Dermis microvascular lymphatic vessel endothelial cell (primary cell): ENCODE measurements at regions not wholly inside any gene's neighbourhood (a gene's known extent, or its start where the extent isn't known, plus 50 kb on each side); places are given as distances from the start of the nearest gene placed in this dataset.

Experiments used
- DNase-seq, 2 donors: peaks; one replicate each; pipeline versions ENCODE4 v3.0.0 to v3.0.0-alpha.2; 2010; ENCODE audit warnings: low read depth in 2 of 2

DNA sequence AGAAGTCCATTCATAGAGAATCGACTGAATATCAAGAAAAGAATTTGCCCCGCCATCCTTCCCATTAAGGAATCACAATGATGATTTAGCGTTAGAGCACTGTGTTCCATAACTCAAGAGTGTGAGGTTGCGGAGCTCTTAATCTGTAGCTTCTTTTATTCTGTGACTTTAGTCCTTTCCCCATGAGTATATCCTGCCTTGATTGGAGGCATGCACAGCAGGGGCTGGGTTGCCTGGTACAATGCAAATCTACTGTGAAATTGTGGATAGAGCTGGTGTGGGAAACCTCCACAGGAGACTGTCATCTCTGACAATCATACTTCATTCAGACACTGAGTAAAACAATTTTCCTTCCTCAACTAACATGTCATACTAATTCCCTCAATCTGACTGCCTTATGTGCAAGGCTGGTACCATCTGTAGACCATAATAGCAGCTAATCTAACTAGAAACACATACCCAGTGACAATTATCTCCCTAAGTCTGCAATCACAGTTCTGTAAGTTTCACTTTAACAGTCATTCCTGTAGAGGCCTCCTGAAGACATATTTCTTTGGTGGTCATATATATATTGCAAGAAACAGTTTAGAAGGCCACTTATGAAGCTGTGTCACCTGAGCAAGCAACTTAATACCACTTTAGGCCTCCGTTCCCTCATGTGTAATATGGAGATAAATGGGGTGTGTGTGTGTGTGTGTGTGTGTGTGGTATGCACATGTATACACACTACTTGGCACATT, 355.2 kb upstream of the FAM241A start:
- no peak for DNase-seq

DNA sequence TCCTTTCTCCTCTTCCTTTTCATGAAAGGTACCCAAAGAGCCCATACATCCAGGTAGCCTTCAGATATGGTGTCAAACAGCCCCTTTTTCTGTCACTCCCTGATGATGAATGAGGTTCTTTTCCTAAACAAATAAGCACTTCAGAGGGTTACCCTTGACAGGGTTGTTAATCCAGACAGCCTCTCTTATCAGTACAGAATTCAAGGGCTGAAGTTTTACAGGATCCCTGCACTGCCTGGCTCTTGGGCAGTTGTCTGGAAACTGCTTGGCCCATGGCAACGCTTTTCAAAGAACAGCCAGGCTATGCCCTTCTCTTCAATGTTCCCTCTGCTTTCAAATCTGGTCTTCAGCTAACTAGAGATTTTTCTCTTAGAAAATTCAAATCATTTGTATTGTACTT, 352.6 kb upstream of the FAM241A start:
- DNase-seq = no peak

DNA sequence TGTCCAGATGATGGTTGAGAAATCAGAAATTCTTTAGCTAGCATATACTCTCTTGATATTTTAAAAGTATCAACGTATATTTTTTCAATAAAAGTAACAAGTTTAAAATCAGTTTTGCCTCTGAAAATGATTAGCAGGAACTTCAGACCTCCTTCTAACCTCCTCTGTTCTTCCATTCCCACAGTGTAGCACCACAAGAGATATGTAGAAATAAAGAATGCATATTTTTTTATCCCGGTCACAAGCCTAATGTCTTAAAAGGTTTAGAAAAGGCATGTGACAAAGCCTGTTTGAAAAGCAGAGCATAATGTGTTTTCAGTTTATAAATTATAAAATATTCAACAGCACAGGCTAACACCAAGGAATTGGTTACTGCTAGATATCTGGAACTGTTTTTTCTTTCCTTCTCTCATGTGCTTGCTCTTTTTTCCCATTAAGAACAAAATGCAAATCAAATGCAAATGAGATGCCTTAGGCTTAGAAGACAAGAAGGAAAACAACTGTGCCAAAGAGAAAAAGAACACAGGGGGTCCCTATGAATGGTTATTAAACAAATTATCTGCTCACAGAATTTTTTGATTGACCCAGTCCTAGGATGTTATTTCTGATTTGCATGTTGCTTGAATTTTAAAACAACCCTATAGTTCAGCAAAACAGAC, 351.7 kb upstream of the FAM241A start:
- no peak for DNase-seq

DNA sequence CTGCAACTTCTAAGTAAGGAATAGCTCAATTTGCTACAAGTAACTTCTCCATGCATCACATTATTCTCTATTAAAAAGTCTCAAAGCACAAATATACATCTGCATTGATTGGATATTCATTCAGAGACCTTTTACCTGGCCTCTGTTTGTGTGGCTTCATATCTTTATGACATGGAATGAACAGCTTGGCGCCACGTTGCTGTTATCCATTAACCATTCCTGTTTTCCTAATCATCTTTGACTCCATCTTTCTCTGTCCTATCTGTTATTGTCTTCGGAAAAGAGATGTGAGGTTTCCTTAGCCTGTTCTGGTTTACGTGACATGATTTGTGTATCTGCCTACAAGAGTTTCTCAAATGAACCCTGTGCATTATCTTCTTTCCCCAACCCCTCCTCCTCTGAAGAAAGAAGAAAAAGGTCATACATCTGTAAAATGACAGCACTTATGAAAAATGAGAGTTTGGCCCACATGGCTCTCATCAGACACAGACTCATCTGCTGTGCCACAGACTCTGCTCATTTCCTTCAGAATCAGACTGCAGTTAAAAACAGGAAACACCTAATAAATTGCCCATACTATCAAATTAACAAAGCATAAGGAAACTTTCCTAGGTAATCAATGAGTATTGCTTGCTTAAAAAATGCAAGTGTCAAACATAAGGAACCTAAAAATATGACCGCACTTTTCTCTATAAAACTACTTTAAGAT, 347.6 kb upstream of the FAM241A start:
- no peak for DNase-seq

DNA sequence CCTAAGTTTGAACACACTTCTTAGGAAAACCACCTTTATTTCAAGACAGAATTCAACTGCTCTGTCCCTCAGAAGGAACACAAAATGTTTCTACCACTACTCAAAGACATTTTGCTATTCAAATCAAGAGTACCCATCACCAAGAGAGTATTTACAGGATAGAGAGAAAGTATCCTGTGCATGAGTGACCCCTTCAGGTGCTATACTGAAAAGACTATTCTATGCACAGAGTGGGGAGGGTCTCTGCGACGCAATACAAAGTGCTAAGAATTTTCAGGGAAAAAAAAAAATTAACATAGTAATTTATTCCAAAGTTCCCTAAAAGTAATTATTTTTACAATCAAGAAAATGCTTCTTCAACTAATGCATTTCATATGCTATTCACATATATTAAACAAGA, 346.4 kb upstream of the FAM241A start:
- DNase-seq = no peak

DNA sequence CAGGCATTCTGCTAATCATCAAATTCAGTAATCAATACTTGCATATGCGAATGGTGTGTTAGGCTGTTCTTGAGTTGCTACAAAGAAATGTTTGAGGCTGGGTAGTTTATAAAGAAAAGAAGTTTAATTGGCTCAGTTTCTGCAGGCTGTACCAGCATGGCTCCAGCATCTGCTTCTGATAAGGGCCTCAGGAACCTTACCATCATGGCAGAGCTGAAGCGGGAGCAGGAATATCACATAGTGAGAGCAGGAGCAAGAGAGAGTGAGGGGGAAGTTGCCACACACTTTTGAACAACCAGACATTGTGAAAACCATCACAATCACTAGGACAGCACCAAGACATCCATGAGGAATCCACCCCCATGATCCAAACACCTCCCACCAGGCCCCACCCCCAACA, 344.7 kb upstream of the FAM241A start:
- no peak for DNase-seq

DNA sequence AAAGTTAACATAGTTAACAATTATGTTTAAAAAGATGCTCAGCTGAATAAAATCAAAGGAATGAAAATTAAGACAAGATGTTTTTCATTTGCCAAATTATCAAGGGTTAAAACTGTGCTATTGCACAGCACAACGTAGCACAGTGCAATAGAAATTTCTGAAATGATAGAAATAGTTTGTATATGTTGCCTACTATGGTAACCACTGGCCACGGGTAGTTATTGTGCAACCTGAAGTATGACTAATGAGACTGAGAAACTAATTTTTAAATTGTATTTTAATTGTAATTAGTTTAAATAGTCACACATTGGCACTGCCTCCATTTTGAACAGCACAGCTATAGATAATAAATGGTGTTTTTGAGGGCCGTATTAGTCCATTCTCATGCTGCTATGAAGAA, 343.1 kb upstream of the FAM241A start:
- DNase-seq = no peak

DNA sequence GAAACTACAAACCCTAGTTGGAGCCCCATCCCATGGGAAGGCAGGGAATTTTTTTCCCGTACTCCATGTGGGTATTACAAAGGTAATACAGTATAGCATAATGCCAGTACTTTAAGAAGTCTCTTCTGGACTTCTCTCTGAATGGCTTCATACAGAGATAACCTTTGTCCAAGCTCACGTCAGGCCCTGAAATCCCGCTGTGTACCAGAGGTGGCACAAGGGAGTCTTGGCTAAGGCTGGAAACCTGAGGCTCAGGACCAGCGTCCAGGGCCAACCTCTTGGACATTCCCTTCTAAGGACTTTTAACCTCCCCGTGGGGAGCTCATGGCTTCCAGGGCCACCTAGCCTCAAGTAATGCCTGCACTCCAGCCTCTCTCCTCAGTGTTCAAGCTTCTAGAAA, 338.9 kb upstream of the FAM241A start:
- no peak for DNase-seq

DNA sequence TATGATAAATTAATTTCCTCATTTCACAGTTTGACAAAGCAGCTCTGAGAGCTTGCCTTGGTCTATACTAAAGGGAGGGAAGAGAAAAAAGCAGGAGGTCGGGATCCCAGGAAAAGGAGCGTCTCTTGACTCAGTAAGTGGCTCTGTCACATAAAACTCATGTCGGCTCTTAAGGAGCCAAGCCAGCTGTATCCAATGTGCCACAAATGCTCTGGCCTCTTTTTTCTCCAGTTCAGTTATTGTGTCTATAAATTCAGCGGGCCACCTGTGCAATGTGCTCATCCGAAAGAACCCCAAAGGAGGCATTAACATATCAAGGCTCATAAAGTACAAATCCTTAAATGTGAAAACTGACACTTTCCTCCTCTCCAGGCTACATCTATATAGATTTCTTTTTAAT, 337.7 kb upstream of the FAM241A start:
- DNase-seq = no peak

DNA sequence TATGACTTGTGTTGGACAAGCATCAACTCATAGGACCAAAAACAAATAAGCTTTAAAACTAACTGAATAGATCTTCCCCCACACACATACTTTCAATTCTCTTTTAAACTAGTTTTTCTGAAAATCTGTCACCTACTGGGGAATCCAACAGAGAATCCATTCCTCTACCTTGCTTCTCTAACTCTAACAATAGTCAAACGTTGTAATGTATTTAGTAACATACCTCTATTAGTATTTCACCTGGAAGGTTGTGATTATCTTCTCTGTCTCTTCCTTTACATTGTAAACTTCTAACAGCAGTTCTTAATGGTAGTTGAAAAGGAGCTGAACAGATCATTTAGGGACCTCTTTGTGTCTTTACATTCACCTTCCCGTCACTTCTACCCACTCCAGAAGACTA, 337.1 kb upstream of the FAM241A start:
- no peak for DNase-seq

DNA sequence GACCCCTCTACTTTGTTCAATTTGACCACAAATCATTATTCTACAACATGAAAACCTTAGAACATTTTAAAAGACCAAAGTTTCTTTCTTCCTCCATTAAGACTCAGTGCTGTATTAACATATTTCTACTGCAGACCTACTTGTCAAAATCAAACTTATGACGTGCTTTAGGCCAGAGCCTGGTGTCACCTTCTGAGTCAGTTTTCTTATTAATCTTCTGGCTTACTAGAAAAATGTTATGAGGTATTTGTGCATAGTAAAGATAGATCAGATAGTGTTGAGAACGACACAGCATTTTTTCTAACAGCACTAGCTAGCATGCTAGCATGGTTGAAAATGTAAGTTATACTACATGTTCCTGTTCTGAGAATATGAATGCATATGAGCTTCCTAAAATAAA, 333.6 kb upstream of the FAM241A start:
- no peak for DNase-seq

DNA sequence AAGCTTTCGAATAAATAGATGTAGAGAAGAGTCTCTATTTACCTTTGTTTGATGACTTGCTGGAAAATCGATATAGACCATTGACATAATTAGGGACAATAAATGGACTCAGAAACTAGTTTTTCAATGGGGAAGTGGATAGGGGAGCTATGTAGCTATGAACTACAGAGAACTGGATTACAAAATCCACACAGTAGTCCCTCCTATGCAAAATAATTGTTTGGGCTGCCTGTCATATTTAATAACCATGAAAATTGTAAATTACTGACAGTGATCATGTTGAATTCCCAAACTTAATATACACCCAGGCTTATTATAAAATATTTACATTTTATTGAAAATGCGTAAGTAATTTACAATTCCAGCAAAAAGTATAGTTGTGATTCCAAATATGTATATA, 333.1 kb upstream of the FAM241A start:
- no peak for DNase-seq

DNA sequence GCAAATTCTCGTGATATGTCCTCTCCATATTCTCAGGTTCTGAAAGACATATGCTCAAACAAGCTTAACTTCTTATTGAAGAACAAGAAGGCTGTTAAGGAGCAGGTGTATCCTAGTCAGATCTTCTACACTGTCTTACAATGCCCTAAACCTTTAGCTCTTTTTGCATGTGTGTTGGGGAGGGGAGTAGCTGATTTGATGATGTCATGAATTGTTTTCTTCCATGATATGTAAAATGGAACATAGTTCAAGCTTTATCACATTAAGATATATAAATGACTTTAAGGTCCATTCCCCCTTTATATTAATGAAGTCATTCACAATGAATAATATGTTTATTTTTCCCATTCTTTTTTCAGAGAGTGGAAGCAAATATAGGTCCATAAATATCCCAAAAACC, 332.5 kb upstream of the FAM241A start:
- no peak for DNase-seq

DNA sequence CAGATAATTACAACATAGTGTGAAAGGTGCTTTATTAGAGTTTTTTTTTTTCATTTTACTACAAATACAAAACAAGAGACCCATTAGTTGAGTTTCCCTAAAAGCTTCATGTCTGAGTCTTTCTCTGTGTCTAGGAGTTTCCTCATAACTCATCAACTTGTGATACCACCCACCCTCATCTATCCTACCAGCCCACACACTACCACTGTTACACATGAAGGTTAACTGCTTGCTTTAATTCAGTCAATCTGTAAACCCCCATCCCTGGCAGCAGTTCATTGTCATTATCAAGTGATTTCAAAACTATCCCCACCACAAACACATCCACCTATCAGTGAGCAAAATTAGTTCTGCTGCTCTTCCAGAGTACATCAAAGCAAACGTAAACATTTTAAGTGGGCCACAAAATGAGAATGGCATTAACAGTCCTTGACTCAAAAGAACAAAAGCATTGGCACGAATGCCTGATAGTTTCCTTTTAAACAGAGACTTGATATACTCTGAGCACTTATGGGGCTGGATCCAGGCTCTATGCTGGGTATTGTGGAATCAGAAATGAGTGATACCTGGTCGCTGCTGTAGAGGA, 331.6 kb upstream of the FAM241A start:
- no peak for DNase-seq

DNA sequence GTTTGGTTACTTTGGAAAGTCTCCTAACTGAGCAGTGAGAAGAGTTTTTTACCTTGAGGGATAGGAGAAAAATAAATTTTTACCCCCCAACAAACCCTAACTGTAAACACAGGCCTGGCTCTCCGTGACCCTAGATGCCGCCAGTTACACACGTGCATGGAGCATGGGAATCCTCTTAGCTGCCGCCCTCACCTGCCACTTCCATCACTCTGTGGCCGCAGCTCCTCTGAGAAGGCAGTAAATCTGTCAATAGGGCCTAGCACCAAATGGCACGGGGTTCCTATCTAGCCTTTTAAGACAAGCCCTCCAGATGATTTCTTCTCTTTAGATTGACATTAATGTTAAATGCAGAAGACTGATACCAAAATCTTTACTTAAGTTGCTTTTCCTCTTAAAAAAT, 330.3 kb upstream of the FAM241A start:
- DNase-seq = no peak

DNA sequence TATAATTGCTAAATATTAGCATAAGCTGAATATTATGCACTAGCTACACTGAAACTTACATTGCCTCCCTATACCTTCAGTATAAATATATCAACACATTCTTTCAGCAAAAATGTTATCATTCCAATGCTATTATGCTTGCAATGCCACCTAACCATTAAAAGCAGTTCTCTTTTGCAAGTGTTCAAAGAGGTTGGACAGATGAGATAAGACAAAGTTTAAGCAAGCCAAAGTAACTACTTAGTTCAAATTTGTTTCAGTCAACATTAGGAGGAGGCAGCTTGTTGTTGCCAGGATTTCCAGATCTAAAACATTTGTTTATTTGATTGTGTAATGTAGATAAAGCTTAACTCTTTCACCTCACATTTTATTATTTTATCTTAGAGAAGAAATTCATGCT, 323.9 kb upstream of the FAM241A start:
- no peak for DNase-seq

DNA sequence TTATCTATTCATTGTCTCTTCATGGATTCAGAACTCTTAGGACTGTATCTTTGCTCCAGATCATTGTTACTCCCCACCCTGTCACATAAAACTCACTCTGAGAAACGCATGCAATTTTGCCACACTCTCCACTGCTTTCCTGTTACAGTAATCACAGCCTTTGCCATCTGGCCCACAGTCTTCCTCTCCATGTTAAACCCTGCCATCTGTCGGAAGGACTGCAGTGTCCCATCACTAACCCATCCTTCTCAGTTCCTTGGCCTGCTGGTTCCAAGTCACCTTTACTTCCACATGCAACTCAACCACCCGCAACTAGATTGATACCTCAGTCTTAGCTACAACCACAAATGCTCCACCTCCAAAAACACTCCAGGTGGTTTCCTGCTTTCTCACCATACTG, 308.7 kb upstream of the FAM241A start:
- DNase-seq = no peak

DNA sequence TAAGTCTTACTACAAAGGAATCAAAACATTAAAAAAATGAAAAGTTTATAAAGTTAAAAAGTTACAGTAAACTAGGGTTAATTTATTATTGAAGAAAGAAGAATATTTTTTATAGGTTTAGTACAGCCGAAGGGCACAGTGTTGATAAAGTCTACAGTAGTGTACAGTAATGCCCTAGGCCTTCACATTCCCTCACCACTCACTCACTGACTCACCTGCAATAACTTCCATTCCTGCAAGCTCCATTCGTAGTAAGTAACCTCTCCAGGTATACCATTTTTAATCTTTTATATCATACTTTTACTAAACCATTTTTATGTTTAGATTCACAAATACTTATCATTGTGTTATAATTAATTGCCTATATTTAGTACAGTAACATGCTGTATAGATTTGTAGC, 307.5 kb upstream of the FAM241A start:
- no peak for DNase-seq

DNA sequence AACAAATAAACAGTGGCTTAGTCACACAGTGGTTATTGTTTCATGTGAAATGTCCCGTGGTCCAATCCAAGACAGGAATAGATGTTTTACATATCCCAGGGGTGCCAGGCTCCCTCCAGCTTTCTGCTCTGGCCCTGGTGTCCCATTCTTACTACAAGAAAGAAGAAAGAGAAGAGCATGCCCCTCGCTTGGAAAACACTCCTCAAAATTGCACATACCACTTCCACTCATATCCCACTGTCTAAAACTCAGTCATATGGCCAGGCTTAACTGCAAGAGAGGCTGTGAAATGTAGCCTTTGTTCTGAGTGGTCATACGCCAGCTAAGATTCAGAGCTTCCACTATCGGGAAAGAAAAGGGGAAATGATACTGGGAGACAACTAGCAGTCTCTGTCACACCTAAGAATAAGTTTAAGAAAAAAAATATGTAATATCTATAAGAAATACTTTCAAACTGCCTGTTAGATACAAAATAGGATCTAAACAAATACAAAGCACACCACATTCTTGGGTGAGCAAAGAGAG, 306.8 kb upstream of the FAM241A start:
- no peak for DNase-seq

DNA sequence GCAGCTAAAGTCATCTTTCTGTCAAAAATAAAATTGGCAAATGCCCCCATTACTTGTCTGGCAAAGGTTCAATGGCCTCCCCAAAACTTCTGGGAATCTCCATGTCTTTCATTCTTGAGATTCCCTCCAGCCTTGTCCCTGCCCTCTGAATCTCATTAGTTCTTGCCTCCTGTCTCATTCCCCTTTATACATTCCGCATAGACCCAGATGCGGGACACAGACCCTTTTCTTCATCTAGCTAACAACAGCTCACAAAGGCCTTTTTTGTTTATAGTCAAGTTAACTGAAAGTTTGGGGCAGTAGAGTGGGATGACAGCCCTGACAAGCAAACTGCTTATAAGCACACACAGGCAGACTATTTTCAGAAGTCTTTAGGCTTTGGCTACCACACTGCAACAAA, 306.1 kb upstream of the FAM241A start:
- DNase-seq = no peak

DNA sequence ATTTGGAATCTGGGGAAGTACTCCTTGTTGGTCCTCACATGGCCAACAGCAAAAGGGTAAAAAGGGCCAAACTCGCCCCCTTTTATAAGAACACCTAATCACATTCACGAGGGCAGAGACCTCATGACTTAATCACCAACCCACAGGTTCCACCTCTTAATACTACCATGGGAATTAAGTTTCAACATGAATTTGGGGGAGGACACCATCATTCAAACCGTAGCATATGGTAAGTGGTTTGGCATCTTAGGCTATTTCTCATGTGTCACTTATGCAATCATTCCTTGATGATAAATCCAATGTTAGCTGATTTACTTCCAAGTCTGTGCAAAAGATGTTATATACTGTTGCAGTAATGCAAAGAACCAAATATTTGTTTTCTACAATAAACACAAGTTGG, 302.9 kb upstream of the FAM241A start:
- DNase-seq = no peak

DNA sequence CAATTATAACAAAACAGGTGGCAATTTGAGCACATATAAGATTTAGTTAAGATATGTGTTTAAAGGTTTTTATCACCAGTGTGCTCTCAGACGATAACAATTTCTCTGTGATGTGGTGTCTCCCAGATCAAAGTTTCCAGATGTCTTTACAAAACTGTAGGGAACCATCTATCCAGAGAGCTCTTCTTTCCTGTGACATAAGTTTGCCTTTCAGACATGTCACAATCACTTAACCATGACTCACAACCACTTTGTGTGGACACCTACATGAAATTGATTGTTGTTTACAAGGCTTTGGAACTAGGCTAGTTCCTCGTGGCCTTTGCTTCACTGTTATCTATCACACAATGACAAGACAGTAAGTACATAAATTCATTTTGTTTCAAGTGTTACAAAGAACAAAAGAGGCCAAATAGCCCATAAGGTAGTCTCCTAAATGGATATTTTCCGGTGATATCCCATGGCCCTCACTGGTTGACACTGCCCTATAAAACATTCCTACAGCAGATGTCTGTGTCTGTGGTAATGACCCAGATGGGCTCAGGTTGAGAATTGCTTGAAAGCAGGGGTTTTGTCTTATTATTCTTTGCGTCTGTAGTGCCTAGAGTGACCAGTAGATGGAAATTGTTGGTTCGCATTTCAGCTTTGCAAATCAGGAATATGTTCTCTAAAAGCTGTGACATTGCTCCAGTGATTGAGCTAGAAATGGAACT, 297.8 kb upstream of the FAM241A start:
- DNase-seq = no peak
